IMR-90 (cell line): ENCODE measurements at regions not wholly inside any gene's neighbourhood (a gene's known extent, or its start where the extent isn't known, plus 50 kb on each side); places are given as distances from the start of the nearest gene placed in this dataset.

Experiments
- ATAC-seq: fragments of 200-7000 bp; cut with Tn5 transposase; 2 replicates; pipeline ENCODE4 v1.9.1; 2020; ENCODE audit warnings: low read depth, mild to moderate bottlenecking, moderate library complexity
- BruUV-seq: library from RNA; stranded (reverse); fragments of 400-500 nt; replicated peaks from 2 replicates; lab custom pipeline; 2021; lab: Mats Ljungman, UMichigan
- CTCF ChIA-PET: fragments of 300-600 bp; formaldehyde crosslinking; extraction: SDS; loops from one replicate; lab custom pipeline; 2021; ENCODE audit warnings: antibody characterized with exemption; lab: Yijun Ruan, JAX
- POLR2A ChIA-PET: fragments of 300-600 bp; sonication (Branson Sonifier 250); formaldehyde crosslinking; loops from one replicate; lab custom pipeline; 2022; ENCODE audit warnings: antibody characterized with exemption; ENCODE audit not compliant: unreplicated experiment; lab: Charles Lee
- DNase-seq: peaks from one replicate; pipeline ENCODE4 v3.0.0; 2013
- H2AFZ ChIP-seq: replicated peaks from 2 replicates; pipeline ENCODE3; 2013; ENCODE audit warnings: low read length, mild to moderate bottlenecking; ENCODE audit not compliant: poor library complexity
- H2AK5ac ChIP-seq: 2 replicates; pipeline ENCODE4 v1.6.1; 2013; ENCODE audit warnings: low read depth, low read length, inconsistent platforms
- H2AK9ac ChIP-seq: replicated peaks from 2 replicates; pipeline ENCODE3; 2013; ENCODE audit warnings: mild to moderate bottlenecking, low read depth, low read length, moderate library complexity; ENCODE audit not compliant: poor library complexity
- H2BK120ac ChIP-seq: 2 replicates; pipeline ENCODE4 v1.6.1; 2013; ENCODE audit warnings: low read depth, low read length, inconsistent platforms
- H2BK15ac ChIP-seq: 3 replicates; pipeline ENCODE4 v1.6.1; 2013; ENCODE audit warnings: low read depth, low read length, inconsistent platforms
- H2BK20ac ChIP-seq: 2 replicates; pipeline ENCODE4 v1.6.1; 2013; ENCODE audit warnings: low read depth, mild to moderate bottlenecking, inconsistent platforms, low read length, moderate library complexity
- H2BK5ac ChIP-seq: 2 replicates; pipeline ENCODE4 v1.6.1; 2013; ENCODE audit warnings: mild to moderate bottlenecking, low read depth, low read length, inconsistent platforms; ENCODE audit not compliant: poor library complexity, severe bottlenecking
- H3K14ac ChIP-seq: replicated peaks from 2 replicates; pipeline ENCODE4 v1.6.1; 2013; ENCODE audit warnings: low read depth, low read length, inconsistent platforms
- H3K18ac ChIP-seq: 2 replicates; pipeline ENCODE4 v1.6.1; 2013; ENCODE audit warnings: low read depth, low read length, control low read depth
- H3K23ac ChIP-seq: 2 replicates; pipeline ENCODE4 v1.6.1; 2013; ENCODE audit warnings: low read depth, low read length, inconsistent platforms
- H3K27ac ChIP-seq: 2 replicates; pipeline ENCODE4 v1.5.1; 2013; ENCODE audit warnings: mild to moderate bottlenecking, control low read depth, low read length; ENCODE audit not compliant: insufficient read depth
- H3K27me3 ChIP-seq: 2 replicates; pipeline ENCODE4 v1.6.1; 2013; ENCODE audit warnings: low read length; ENCODE audit not compliant: control insufficient read depth, insufficient read depth
- H3K36me3 ChIP-seq: 2 replicates; pipeline ENCODE4 v1.6.1; 2013; ENCODE audit warnings: low read length, mixed read lengths; ENCODE audit not compliant: control insufficient read depth, insufficient read depth
- H3K4ac ChIP-seq: 2 replicates; pipeline ENCODE4 v1.6.1; 2013; ENCODE audit warnings: low read depth, low read length, inconsistent platforms
- H3K4me1 ChIP-seq: 2 replicates; pipeline ENCODE4 v1.6.1; 2013; ENCODE audit warnings: low read length, mixed read lengths; ENCODE audit not compliant: control insufficient read depth, insufficient read depth
- H3K4me2 ChIP-seq: 2 replicates; pipeline ENCODE4 v1.6.1; 2013; ENCODE audit warnings: low read depth, mild to moderate bottlenecking, control low read depth, low read length, moderate library complexity
- H3K4me3 ChIP-seq: 2 replicates; pipeline ENCODE4 v1.5.1; 2013; ENCODE audit warnings: low read depth, mild to moderate bottlenecking, control low read depth, low read length, moderate library complexity; ENCODE audit not compliant: insufficient read depth
- H3K56ac ChIP-seq: 2 replicates; pipeline ENCODE4 v1.6.1; 2013; ENCODE audit warnings: low read length, inconsistent platforms; ENCODE audit not compliant: insufficient read depth; ENCODE audit errors: extremely low read depth
- H3K79me1 ChIP-seq, 2 experiments: 2 replicates each; pipeline ENCODE4 v1.6.1; 2013; ENCODE audit warnings: low read length in 2 of 2, inconsistent platforms in 1 of 2, low read depth in 1 of 2
- H3K9ac ChIP-seq: 2 replicates; pipeline ENCODE4 v1.6.1; 2013; ENCODE audit warnings: low read depth, low read length, control low read depth
- H3K9me1 ChIP-seq: 2 replicates; pipeline ENCODE4 v1.6.1; 2013; ENCODE audit warnings: low read length, inconsistent platforms; ENCODE audit not compliant: insufficient read depth
- H3K9me3 ChIP-seq: 2 replicates; pipeline ENCODE4 v1.6.1; 2013; ENCODE audit warnings: low read length; ENCODE audit not compliant: control insufficient read depth, insufficient read depth
- H4K20me1 ChIP-seq: 2 replicates; pipeline ENCODE4 v1.6.1; 2013; ENCODE audit warnings: low read length, inconsistent platforms; ENCODE audit not compliant: insufficient read depth
- H4K5ac ChIP-seq: 2 replicates; pipeline ENCODE4 v1.6.1; 2013; ENCODE audit warnings: mild to moderate bottlenecking, low read depth, low read length, control low read depth
- H4K8ac ChIP-seq, 2 experiments: 2 replicates each; pipeline ENCODE4 v1.6.1; 2013; ENCODE audit warnings: low read depth in 2 of 2, low read length in 2 of 2, control low read depth in 1 of 2, inconsistent platforms in 1 of 2
- H4K91ac ChIP-seq: 2 replicates; pipeline ENCODE4 v1.6.1; 2013; ENCODE audit warnings: low read depth, low read length, inconsistent platforms; ENCODE audit not compliant: insufficient read depth
- BHLHE40 ChIP-seq: fragments of 150-350 bp; IDR thresholded peaks from 2 replicates; pipeline ENCODE4 v1.6.1; 2016; ENCODE audit warnings: mild to moderate bottlenecking, low read depth, low read length
- CEBPB ChIP-seq: IDR thresholded peaks from 2 replicates; pipeline ENCODE4 v1.6.1; 2012; ENCODE audit warnings: low read depth, low read length, improper control_type of control experiment
- CHD1 ChIP-seq: IDR thresholded peaks from 2 replicates; pipeline ENCODE4 v1.6.1; 2012; ENCODE audit warnings: low read depth, low read length, improper control_type of control experiment
- ELK1 ChIP-seq: fragments of 150-350 bp; IDR thresholded peaks from 2 replicates; pipeline ENCODE4 v1.6.1; 2016; ENCODE audit warnings: low read depth, mild to moderate bottlenecking, low read length, moderate library complexity, borderline replicate concordance
- FOS ChIP-seq: fragments of 150-350 bp; IDR thresholded peaks from 2 replicates; pipeline ENCODE4 v1.6.1; 2016; ENCODE audit warnings: low read depth, low read length
- MAZ ChIP-seq: IDR thresholded peaks from 2 replicates; pipeline ENCODE4 v1.6.1; 2012; ENCODE audit warnings: low read depth, mild to moderate bottlenecking, low read length, improper control_type of control experiment, moderate library complexity, borderline replicate concordance
- MXI1 ChIP-seq: IDR thresholded peaks from 2 replicates; pipeline ENCODE4 v1.6.1; 2012; ENCODE audit warnings: low read depth, mild to moderate bottlenecking, low read length, moderate library complexity, borderline replicate concordance
- NFE2L2 ChIP-seq: fragments of 150-350 bp; IDR thresholded peaks from 2 replicates; pipeline ENCODE4 v1.6.1; 2016; ENCODE audit warnings: low read depth, mild to moderate bottlenecking, low read length
- POLR2A ChIP-seq: IDR thresholded peaks from 2 replicates; pipeline ENCODE4 v1.6.1; 2012; ENCODE audit warnings: mild to moderate bottlenecking, low read depth, low read length
- RCOR1 ChIP-seq: IDR thresholded peaks from 2 replicates; pipeline ENCODE4 v1.6.1; 2012; ENCODE audit warnings: mild to moderate bottlenecking, low read length, improper control_type of control experiment; ENCODE audit not compliant: insufficient replicate concordance
- RFX5 ChIP-seq: IDR thresholded peaks from 2 replicates; pipeline ENCODE4 v1.8.0; 2012; ENCODE audit warnings: low read depth, mild to moderate bottlenecking, low read length, moderate library complexity
- SMC3 ChIP-seq: fragments of 150-350 bp; IDR thresholded peaks from 2 replicates; pipeline ENCODE4 v1.6.1; 2016; ENCODE audit warnings: low read depth, mild to moderate bottlenecking, antibody characterized with exemption, low read length, moderate library complexity
- USF2 ChIP-seq: fragments of 150-350 bp; IDR thresholded peaks from 2 replicates; pipeline ENCODE4 v1.6.1; 2017; ENCODE audit warnings: mild to moderate bottlenecking, antibody characterized with exemption, low read length, low read depth
- WGBS, 2 experiments: methylation state at CpG; one replicate each; pipeline versions ENCODE4 v1.1.5 to v1.1.7; 2013; ENCODE audit warnings: missing lambda C conversion rate in 2 of 2; ENCODE audit not compliant: insufficient read length in 1 of 2; ENCODE audit errors: extremely low coverage in 2 of 2; 5-methylcytosine and 5-hydroxymethylcytosine counted together
- dilution Hi-C: fragments of 300-500 bp; cut with HindIII; formaldehyde crosslinking; loops from one replicate; pipeline ENCODE4 v1.14.3; 2018; ENCODE audit warnings: low sequenced_read_pairs; ENCODE audit not compliant: unreplicated experiment
- in situ Hi-C: fragments of 300-500 bp; cut with MboI; formaldehyde crosslinking; loops from 3 replicates; pipeline ENCODE4 v1.14.3; 2019; ENCODE audit warnings: low sequenced_read_pairs, inconsistent platforms, mixed read lengths
- intact Hi-C: fragments of 100-400 bp; cut with micrococcal nuclease; formaldehyde crosslinking; loops from 2 replicates; pipeline ENCODE4 v1.10.0; 2022

GRCh38 chr7:131174391-131174790, 153.3 kb upstream of the MKLN1 start:
- Histone ChIP-seq H2AK9ac (no peak overlapping the region), H3K4me2 (no peak overlapping the region), H3K36me3 (no peaks in the 10 kb centered on the region), H3K14ac (peak overlapping the region; percentile 78; the same call in 1 of the 2 replicates), H3K9me3 (no peaks in the 10 kb centered on the region), H2AFZ (no peak overlapping the region), H3K9ac (no peak overlapping the region), H4K8ac (no peak overlapping the region), H3K18ac (no peak overlapping the region), H3K4ac (no peak overlapping the region; the same call in 1 of the 2 replicates), H2BK120ac (no peak overlapping the region), H2BK15ac (no peak overlapping the region), H3K9me1 (peaks cover 3% of the 10 kb centered on the region; the same call in 1 of the 2 replicates), H3K4me3 (no peak overlapping the region), H3K4me1 (no peaks in the 10 kb centered on the region), H2AK5ac (no peak overlapping the region), H2BK5ac (no peak overlapping the region), H3K79me1 (no peaks in the 10 kb centered on the region; a peak in 1 of 4 replicates), H3K23ac (no peak overlapping the region), H4K5ac (no peak overlapping the region), H3K27ac (no peak overlapping the region), H4K91ac (no peak overlapping the region), H4K20me1 (no peaks in the 10 kb centered on the region), H3K56ac (no peak overlapping the region), H2BK20ac (no peak overlapping the region), H3K27me3 (no peaks in the 10 kb centered on the region)
- in situ Hi-C loops: no loop called here
- DNase-seq (no peak), ATAC-seq (no peak)
- ChIA-PET POLR2A (no interaction called here), CTCF (no interaction called here)
- intact Hi-C loops: no loop called here
- no CpG with 5 or more reads among the region's 5 CpGs for WGBS, 2 experiments
- TF ChIP-seq MXI1 (no peak), CHD1 (no peak), RFX5 (no peak), MAZ (no peak), NFE2L2 (no peak), ELK1 (no peak), SMC3 (no peak), FOS (no peak), CEBPB (no peak), USF2 (no peak), POLR2A (no peak), BHLHE40 (no peak), RCOR1 (no peak)
- no TSS peak for BruUV-seq
- dilution Hi-C loops: no loop called here
